Hematopoietic multipotent progenitor cell treated with erythropoietin and hydrocortisone succinate and interleukin-3 and kit ligand, for 17 days (in vitro differentiated cells): ENCODE measurements at regions not wholly inside any gene's neighbourhood (a gene's known extent, or its start where the extent isn't known, plus 50 kb on each side); places are given as distances from the start of the nearest gene placed in this dataset.
A peak's percentile ranks its signal among the peaks of the same experiment; 100 is the strongest.

ENCODE experiments used
- DNase-seq: peaks from one replicate; pipeline ENCODE4 v3.0.0-alpha.2; 2015; ENCODE audit warnings: low spot score

GRCh38 chr9:126556560-126557250 lies 57.0 kb upstream of the LMX1B start:
- DNase-seq, result no peak

GRCh38 chr9:126558051-126558665 lies 55.6 kb upstream of the LMX1B start:
- DNase-seq, result peak; percentile 64

GRCh38 chr9:126559296-126559695 lies 54.4 kb upstream of the LMX1B start:
- DNase-seq, result no peak

GRCh38 chr9:126561582-126561981 lies 52.1 kb upstream of the LMX1B start:
- no peak for DNase-seq

- DNase-seq, result no peak
Measured at GRCh38 chr9:126563556-126563955, 50.2 kb upstream of the LMX1B start.
